ENCODE measurements at regions not wholly inside any gene's neighbourhood (a gene's known extent, or its start where the extent isn't known, plus 50 kb on each side); places are given as distances from the start of the nearest gene placed in this dataset.

GRCh38 chr14:101695659-101696058, 65.8 kb upstream of the PPP2R5C start:
- TF ChIP-seq CTCF (IDR thresholded peaks at IDR 0.05) (no peak), ZFX (IDR thresholded peaks at IDR 0.05; ENCODE audit: borderline replicate concordance) (no peak)

Measured in 22Rv1 (cell line).